GM23248 (cell line): ENCODE measurements at regions not wholly inside any gene's neighbourhood (a gene's known extent, or its start where the extent isn't known, plus 50 kb on each side); places are given as distances from the start of the nearest gene placed in this dataset.

Experiments used
- EZH2 ChIP-seq: fragments of 200-600 bp; sonication (generic); IDR thresholded peaks from 2 replicates; pipeline ENCODE4 v1.6.1; 2018; ENCODE audit warnings: antibody characterized with exemption, mild to moderate bottlenecking; ENCODE audit not compliant: insufficient read depth, poor library complexity, severe bottlenecking
- EZH2phosphoT487 ChIP-seq: fragments of 200-600 bp; sonication (generic); IDR thresholded peaks from 2 replicates; pipeline ENCODE4 v1.6.1; 2018; ENCODE audit warnings: antibody characterized with exemption, moderate library complexity, mild to moderate bottlenecking, low read depth; ENCODE audit not compliant: insufficient read depth

DNA sequence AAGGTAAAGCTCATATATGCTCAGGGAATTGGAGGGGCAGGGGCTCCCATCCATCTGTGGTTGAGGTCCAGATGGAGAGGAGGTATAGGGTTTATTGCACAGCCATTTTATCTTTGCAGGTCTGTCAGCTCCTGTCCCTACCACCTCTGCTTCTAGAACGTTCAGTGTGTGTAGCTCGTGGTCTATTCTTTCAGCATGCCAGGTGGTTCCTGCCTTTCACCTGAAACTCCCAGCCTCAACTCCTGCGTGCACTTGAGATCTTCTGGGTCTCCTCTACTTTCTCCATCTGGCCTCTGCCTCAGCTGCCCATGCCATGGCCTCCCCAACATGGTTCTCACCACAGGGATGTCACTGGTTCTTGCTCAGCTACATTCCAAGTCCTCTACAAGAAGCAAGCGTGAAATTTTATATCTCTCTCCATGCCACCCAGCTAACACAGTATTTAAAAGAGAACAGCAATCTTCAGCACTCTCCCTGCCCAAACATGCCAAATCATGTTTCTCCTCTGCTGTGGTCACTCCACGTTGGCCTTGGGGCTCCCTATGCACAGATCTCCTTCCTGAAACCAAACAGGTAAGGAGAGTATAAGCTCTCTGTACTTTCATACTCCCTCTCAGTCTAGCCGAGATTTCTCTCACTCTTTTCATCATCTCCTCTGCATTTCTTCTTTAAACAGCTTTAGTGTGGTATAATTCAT lies 157.8 kb upstream of the TRPC6 start:
- TF ChIP-seq EZH2 = no peak
- TF ChIP-seq EZH2phosphoT487 = no peak
